HUDEP-2 (cell line): ENCODE measurements at regions not wholly inside any gene's neighbourhood (a gene's known extent, or its start where the extent isn't known, plus 50 kb on each side); places are given as distances from the start of the nearest gene placed in this dataset.

ENCODE experiments used
- DNase-seq, 76 experiments: peaks; one replicate each; lab custom pipeline; 2025; ENCODE audit not compliant: unreplicated experiment in 76 of 76; lab: John Stamatoyannopoulos, UW

DNA sequence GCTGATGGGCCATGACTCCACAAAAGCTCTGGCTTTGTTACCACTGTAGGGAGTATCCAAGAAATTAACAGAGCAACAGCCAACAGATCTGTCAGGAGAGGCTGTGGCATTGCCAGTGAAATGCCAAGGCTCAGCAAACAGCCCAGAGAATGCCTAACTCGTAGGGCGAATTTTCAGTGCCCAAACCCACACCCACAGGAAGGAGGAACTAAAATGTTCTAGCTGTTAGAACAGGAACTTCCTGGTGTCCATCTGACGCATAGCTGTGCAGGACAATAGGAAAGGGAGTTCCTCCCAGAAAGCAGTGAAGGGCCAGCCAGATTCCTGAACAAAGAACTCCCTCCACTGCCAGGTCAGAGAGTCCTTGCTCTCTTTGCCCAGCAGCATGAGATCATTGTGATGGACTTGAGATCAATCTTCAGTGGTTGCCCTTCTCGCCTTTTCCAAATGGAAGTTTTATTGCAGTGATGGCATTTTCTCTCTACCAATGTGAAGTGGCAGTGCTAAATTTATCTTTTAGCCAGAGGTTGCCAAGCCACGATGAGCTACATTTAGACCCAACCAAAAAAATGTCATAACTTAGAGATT lies 224.2 kb upstream of the STARD13 start:
- DNase-seq = no peak

GRCh38 chr13:33510350-33510970 lies 224.9 kb upstream of the STARD13 start:
- no peak for DNase-seq

- DNase-seq = no peak
Measured at GRCh38 chr13:33512880-33513554, 227.5 kb upstream of the STARD13 start.

DNA sequence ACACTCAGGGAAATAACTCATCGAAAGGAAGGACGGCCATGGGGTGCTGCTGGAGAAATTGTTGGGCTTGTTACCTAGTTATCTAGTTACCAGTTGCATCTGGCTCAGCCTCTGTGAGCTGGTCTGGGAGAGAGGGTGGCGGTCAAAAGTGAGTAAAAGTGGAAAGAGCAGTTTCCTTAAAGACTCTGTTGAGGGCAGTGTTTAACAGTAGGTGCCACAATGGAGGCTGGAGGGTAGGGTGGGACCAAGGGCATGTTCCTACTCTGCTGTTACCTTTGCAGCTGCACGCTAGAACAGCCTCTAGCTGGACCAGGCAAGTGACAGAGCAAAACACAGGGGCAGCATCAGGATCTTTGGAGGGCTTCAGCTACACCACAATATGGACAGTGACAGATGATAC lies 228.8 kb upstream of the STARD13 start:
- DNase-seq = no peak

GRCh38 chr13:33515146-33515545 lies 229.6 kb upstream of the STARD13 start:
- DNase-seq = no peak

GRCh38 chr13:33518452-33518851 lies 232.9 kb upstream of the STARD13 start:
- DNase-seq = no peak

DNA sequence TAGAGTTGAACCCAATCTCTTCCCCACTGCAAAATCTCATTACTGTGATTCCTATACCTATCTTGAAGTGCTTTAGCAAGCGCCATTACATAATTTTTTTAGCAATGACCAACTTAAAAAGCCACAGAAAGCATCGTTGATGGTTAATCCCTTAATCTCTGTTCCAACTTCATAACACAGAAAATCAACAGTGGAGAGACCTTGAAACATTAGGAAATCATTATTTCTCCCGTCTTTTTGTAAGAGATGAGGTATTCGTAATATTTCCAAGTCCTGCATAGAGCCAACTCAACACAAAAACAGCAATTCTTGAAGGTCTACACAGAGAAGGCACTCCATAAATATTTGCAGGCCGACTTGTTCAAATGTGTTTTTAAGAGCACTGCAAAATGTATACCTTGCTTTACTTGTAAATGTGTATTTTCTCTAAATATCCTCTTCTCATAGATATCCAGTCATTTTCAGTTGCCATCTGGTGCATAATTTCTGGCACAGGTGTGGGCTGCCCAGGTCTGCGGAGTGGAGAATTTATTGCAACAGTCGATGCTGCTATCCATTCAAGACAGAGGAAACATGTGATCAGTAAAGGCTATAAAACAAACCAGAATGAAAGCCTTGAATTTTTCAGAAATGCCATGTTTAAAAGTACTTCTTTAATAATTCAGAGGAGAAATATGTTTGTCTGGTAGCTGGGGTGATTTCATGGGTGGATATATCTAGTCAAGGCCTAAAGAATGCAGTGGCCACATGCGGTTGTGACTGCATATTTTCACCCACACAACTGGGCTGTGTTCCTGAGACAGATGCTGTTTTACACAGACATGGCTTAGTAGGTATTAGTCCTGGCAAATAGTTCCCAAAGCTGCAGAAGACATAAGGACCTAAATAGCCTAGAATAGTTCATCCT lies 234.3 kb upstream of the STARD13 start:
- DNase-seq = no peak

DNA sequence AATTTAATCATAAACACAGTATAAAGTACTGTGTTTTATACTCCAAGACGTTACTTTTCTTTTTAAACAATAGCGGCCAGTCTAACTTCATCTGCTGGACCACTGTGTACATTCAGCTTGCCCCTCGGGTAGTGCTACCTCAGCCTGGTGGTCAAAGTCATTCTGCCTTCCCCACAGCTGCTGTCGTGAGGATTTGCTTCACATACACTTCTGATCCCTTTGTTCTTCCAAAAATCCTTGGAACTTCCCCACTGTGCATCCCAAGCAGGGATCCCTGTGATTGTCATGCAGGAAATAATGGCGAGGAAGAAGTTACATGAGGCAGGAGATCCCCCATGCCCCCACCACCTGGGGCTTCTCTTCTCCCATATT lies 234.9 kb upstream of the STARD13 start:
- DNase-seq = no peak

DNA sequence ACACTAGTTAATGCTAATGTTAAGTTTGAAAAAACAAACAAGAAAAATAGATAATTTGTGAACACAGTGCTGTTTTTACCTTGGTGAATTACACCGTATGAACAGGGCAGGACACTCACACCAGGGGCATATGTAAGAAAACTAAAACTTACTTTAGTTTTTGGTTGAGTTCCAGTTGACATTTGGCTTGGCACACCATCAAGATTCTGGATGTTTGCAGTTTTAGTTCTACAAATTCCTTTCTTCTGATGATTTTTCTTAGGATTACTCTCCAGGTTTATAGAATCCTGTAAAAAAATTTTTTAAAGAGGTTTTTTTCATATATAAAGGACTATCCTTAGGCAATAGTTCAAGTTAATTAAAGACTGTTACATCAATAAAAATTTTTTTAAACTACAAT lies 238.5 kb upstream of the STARD13 start:
- no peak for DNase-seq

- no peak for DNase-seq
Measured at GRCh38 chr13:33525763-33526162, 240.2 kb upstream of the STARD13 start.

DNA sequence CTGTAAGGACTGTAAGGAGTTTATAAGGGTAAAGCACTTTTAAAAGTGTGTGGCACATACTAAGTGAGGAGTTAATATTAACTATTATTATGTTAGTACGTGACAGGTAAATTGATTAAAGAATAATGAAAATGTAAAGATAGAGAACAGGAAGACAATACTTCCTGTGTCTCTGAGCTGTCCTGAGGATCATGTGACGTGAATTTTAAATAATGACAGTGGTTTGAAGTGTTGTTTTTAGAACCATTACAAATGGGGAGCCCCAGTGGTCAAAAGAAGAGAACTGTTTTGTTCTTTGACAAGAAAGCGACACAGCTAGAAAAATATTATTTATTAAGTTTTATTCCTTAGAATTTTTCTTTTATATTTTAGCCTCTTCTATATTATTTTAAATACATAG lies 241.2 kb upstream of the STARD13 start:
- no peak for DNase-seq

DNA sequence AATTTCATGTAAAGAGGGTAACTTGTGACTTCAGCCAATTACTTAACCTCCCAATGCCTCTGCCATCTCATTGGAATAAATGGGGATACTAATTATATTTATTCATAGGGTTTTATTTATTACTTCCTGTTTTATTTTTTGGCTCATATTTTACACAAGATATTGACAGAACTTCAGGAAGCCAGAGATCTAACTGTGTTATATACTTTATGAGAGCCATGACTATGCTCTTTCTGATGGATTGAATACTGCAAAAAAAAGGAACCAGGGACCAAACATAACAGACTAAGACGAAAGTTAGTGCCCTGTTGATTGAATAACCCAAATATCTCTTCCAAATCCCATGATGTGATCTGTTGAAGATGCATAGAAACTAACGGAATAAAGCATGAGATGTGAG lies 243.3 kb upstream of the STARD13 start:
- no peak for DNase-seq

DNA sequence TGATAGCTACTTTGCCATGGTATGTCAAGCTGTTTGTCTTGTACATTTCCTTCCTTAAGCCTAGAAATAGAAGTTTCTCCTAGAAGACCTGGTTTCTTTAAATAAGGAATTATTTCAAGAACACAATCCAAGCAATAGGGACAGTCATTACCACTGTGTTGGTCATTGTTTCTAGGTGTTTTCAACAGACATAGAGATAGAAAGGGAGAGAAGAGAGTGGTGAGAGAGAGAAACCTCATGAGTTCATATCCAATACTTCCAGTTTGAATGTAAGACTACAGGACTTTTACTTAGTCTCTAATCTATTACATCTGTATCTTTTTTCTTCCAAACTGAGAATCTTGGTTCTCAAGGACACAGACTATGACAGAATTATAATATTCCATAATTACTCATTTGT lies 245.9 kb upstream of the STARD13 start:
- no peak for DNase-seq

DNA sequence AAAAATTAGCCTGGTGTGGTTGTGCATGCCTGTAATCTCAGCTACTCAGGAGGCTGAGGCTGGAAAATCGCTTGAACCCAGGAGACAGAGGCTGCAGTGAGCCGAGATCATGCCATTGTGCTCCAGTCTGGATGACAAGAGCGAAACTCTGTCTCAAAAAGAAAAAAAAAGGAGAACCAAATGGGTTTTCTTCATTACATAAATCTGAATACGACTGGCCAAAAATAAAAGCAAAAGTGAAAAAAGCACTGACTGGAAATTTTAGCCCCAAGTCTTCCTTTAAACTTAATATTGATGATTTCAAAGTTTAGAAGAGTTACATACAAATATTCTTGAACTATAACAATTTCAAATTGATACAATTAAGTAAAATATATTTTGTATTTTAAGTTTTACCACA lies 249.5 kb upstream of the STARD13 start:
- DNase-seq = no peak

- no peak for DNase-seq
Measured at GRCh38 chr13:33536601-33537000, 251.0 kb upstream of the STARD13 start.

DNA sequence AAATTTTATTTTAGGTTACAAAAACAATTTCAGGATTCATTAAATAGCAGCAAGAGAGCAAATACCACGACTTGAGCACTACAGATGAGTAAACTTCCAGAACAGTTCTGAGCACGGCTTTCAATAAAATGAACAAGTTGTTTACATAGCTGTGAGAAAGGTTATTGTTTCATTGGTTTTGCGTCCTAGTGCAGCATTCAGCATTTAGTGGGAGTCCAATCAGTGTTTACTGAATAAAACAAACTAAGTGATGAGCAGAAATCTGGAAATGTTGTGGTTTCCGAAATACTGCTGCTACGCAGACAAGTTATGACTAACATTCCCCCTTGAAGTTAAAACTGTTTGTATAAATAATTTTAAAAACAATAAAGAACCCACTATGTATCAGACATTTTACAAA lies 251.5 kb upstream of the STARD13 start:
- DNase-seq = no peak

- DNase-seq = no peak
Measured at GRCh38 chr13:33537676-33538075, 252.1 kb upstream of the STARD13 start.

DNA sequence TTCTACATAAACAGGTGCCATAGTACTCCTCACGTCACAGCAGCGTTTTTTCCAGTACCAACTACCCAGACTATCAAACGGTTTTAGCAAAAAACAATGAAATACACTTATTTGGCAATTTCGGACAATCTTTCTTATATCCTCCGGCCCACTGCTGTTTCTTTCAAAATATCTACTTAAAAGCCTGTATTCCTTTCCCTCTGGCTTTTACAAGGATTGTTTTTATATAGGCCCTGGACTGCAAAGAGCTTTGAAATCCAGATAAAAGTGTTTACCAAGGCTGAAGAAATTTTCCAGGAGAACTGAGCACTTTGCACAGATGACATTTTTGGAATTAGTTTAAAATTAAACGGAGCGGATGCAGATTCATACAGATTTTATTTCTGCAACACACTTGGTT lies 255.9 kb upstream of the STARD13 start:
- DNase-seq = no peak

- DNase-seq = no peak
Measured at GRCh38 chr13:33541962-33542308, 256.4 kb upstream of the STARD13 start.

DNA sequence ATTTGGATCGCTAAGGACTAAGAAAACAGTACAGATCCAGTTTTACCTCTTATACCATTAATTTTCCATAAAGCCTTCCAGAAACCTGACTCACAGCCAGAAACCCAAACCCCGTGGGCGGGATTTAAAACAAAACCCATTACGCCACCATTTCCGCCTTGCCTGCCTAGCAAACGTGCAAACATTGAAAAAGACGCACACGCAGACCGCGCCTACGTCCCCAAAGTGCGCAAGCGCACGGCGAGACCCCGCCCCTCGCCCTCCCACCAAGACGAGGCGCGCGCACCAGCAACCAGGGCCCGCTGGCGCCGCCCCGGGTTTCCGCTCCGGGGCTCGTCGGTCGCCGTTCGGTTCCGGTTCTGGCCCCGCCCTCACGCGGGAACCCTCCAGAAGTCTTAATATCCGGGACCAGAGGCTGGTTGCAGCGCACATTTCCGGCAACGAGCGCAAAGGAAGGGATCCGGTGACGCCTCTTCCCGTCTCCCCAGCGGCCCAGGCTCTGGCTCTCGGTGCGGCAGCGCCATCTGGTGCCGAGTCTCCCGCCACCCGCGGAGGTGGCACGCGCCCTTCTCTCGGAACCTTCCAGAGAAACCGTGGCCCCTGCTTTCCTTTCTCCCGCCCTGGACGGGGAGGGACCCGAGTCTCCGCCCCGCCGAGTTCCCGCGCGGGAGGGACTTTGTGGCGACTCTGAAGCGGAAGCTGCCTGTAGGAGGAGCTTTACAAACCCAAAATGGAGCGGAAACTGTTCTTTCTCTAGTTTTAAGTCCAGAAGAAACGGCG lies 256.9 kb upstream of the STARD13 start:
- peak; percentile 33 to 100 (median 98) for DNase-seq

DNA sequence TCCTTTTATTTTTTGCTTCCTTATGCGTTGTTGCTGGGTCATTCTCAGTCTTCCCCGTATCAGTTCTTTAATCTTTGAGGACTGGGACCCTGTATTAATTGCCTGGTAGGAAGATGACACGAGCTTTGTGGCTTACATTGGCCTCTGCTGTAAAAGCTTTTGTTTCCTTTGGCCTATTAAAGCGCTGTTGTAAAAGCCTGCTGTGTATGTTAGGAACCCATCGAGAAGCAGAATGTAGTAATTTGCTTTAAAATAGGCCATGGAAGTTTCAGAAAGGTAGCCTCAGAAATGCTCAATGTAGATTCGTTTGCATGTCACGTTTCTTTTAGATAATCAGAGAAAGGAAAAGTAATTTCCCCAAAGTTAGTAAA lies 257.5 kb upstream of the STARD13 start:
- DNase-seq = no peak
